ENCODE measurements at regions not wholly inside any gene's neighbourhood (a gene's known extent, or its start where the extent isn't known, plus 50 kb on each side); places are given as distances from the start of the nearest gene placed in this dataset.

- CTCF ChIA-PET = no interaction called here
- TF ChIP-seq CTCF (IDR thresholded peaks at IDR 0.05) = no peak
- ATAC-seq (no peak), DNase-seq (no peak)
- no peaks in the 10 kb centered on the region for H3K36me3 Mint-ChIP-seq (ENCODE audit: low read depth)
- no peaks in the 10 kb centered on the region for H3K4me1 Mint-ChIP-seq (ENCODE audit: low read depth)
- H3K27ac Mint-ChIP-seq = no peak overlapping the region
- H3K4me3 Mint-ChIP-seq = no peak overlapping the region
- POLR2A ChIA-PET = no interaction called here
- no peaks in the 10 kb centered on the region for H3K27me3 Mint-ChIP-seq
- peaks cover 8% of the 10 kb centered on the region for H3K9me3 Mint-ChIP-seq
- intact Hi-C loops (cut with micrococcal nuclease) = no loop called here
These were observed 1032.1 kb upstream of the RBFOX1 start for GRCh38 chr16:6300523-6300922.

- H3K27me3 Mint-ChIP-seq = no peaks in the 10 kb centered on the region
- no peak overlapping the region for H3K27ac Mint-ChIP-seq
- no peak overlapping the region for H3K4me3 Mint-ChIP-seq
- DNase-seq = no peak
- peaks cover 8% of the 10 kb centered on the region for H3K9me3 Mint-ChIP-seq
- ChIA-PET POLR2A (no interaction called here), CTCF (no interaction called here)
- no peaks in the 10 kb centered on the region for H3K4me1 Mint-ChIP-seq (ENCODE audit: low read depth)
- TF ChIP-seq CTCF (IDR thresholded peaks at IDR 0.05) = no peak
- intact Hi-C loops (cut with micrococcal nuclease) = no loop called here
- no peaks in the 10 kb centered on the region for H3K36me3 Mint-ChIP-seq (ENCODE audit: low read depth)
- no peak for ATAC-seq
These were observed 1034.8 kb upstream of the RBFOX1 start for GRCh38 chr16:6297666-6298410.

- CTCF ChIA-PET = no interaction called here
- ATAC-seq = no peak
These were observed 1046.5 kb upstream of the RBFOX1 start for GRCh38 chr16:6286176-6286575.

GRCh38 chr16:6284731-6285130 is 1047.9 kb upstream of the RBFOX1 start:
- intact Hi-C loops (cut with micrococcal nuclease) = no loop called here
- DNase-seq = no peak
- ChIA-PET POLR2A (no interaction called here), CTCF (no interaction called here)
- no peak for TF ChIP-seq CTCF (IDR thresholded peaks at IDR 0.05)
- H3K36me3 Mint-ChIP-seq (ENCODE audit: low read depth) = no peaks in the 10 kb centered on the region
- H3K27me3 Mint-ChIP-seq = no peaks in the 10 kb centered on the region
- H3K4me1 Mint-ChIP-seq (ENCODE audit: low read depth) = no peaks in the 10 kb centered on the region
- peaks cover 12% of the 10 kb centered on the region for H3K9me3 Mint-ChIP-seq
- no peak overlapping the region for H3K27ac Mint-ChIP-seq
- no peak overlapping the region for H3K4me3 Mint-ChIP-seq
- no peak for ATAC-seq

More at GRCh38 chr16:6286176-6286575, 1046.5 kb upstream of the RBFOX1 start:
- POLR2A ChIA-PET = no interaction called here
- no peak for TF ChIP-seq CTCF (IDR thresholded peaks at IDR 0.05)
- Mint-ChIP-seq H3K4me1 (ENCODE audit: low read depth) (no peaks in the 10 kb centered on the region), H3K36me3 (ENCODE audit: low read depth) (no peaks in the 10 kb centered on the region), H3K27me3 (no peaks in the 10 kb centered on the region), H3K27ac (no peak overlapping the region), H3K9me3 (peaks cover 15% of the 10 kb centered on the region), H3K4me3 (no peak overlapping the region)
- intact Hi-C loops (cut with micrococcal nuclease) = no loop called here
- DNase-seq = no peak

- no peak for DNase-seq
- intact Hi-C loops (cut with micrococcal nuclease) = no loop called here
- Mint-ChIP-seq H3K4me3 (no peak overlapping the region), H3K9me3 (peaks cover 8% of the 10 kb centered on the region), H3K4me1 (ENCODE audit: low read depth) (no peaks in the 10 kb centered on the region), H3K36me3 (ENCODE audit: low read depth) (no peaks in the 10 kb centered on the region), H3K27me3 (no peaks in the 10 kb centered on the region), H3K27ac (no peak overlapping the region)
- TF ChIP-seq CTCF (IDR thresholded peaks at IDR 0.05) = no peak
- ChIA-PET CTCF (no interaction called here), POLR2A (no interaction called here)
- ATAC-seq = no peak
These were observed 1050.7 kb upstream of the RBFOX1 start for GRCh38 chr16:6281994-6282393.

Data from activated CD8-positive, alpha-beta T cell treated with anti-CD3 and anti-CD28 coated beads for 36 hours (primary cell).